Smooth muscle cell (in vitro differentiated cells): ENCODE measurements at regions not wholly inside any gene's neighbourhood (a gene's known extent, or its start where the extent isn't known, plus 50 kb on each side); places are given as distances from the start of the nearest gene placed in this dataset.

Experiments used
- DNase-seq: peaks from one replicate; lab custom pipeline; 2025; ENCODE audit not compliant: unreplicated experiment; lab: John Stamatoyannopoulos, UW
- H2AFZ ChIP-seq: fragments of 200-600 bp; sonication (generic); 2 replicates; pipeline ENCODE4 v1.6.0; 2016; ENCODE audit warnings: antibody characterized with exemption, low read depth, mild to moderate bottlenecking
- H3F3A ChIP-seq: fragments of 200-600 bp; sonication (generic); 2 replicates; pipeline ENCODE4 v1.6.0; 2017; ENCODE audit warnings: antibody characterized with exemption, low read depth
- H3K27ac ChIP-seq: fragments of 200-600 bp; sonication (generic); 2 replicates; pipeline ENCODE4 v1.5.1; 2016; ENCODE audit warnings: low read depth, mild to moderate bottlenecking
- H3K27me3 ChIP-seq: fragments of 200-600 bp; sonication (generic); 2 replicates; pipeline ENCODE4 v1.6.1; 2016; ENCODE audit warnings: low read depth, mild to moderate bottlenecking
- H3K36me3 ChIP-seq: fragments of 200-600 bp; sonication (generic); 2 replicates; pipeline ENCODE4 v1.5.1; 2016; ENCODE audit warnings: low read depth
- H3K4me1 ChIP-seq: fragments of 200-600 bp; sonication (generic); 2 replicates; pipeline ENCODE4 v1.5.1; 2016; ENCODE audit warnings: low read depth
- H3K4me2 ChIP-seq: fragments of 200-600 bp; sonication (generic); 2 replicates; pipeline ENCODE4 v1.6.0; 2016; ENCODE audit warnings: mild to moderate bottlenecking
- H3K4me3 ChIP-seq: fragments of 200-600 bp; sonication (generic); 2 replicates; pipeline ENCODE4 v1.5.1; 2016; ENCODE audit warnings: mild to moderate bottlenecking
- H3K79me2 ChIP-seq: fragments of 200-600 bp; sonication (generic); 2 replicates; pipeline ENCODE4 v1.6.0; 2016; ENCODE audit warnings: low read depth, mild to moderate bottlenecking
- H3K9ac ChIP-seq: fragments of 200-600 bp; sonication (generic); 2 replicates; pipeline ENCODE4 v1.6.0; 2016; ENCODE audit warnings: low read depth
- H3K9me3 ChIP-seq: fragments of 200-600 bp; sonication (generic); replicated peaks from 2 replicates; pipeline ENCODE4 v1.5.1; 2016; ENCODE audit warnings: low read depth
- H4K20me1 ChIP-seq: fragments of 200-600 bp; sonication (generic); 2 replicates; pipeline ENCODE4 v1.6.0; 2016; ENCODE audit warnings: low read depth
- CTCF ChIP-seq: fragments of 200-600 bp; sonication (generic); IDR thresholded peaks from 2 replicates; pipeline ENCODE4 v1.5.1; 2017; ENCODE audit warnings: borderline replicate concordance, mild to moderate bottlenecking, antibody characterized with exemption; ENCODE audit not compliant: insufficient read depth, poor library complexity, severe bottlenecking
- WGBS: methylation state at CpG from one replicate; pipeline ENCODE4 v1.1.7; 2016; ENCODE audit warnings: low lambda C conversion rate; 5-methylcytosine and 5-hydroxymethylcytosine counted together

DNA sequence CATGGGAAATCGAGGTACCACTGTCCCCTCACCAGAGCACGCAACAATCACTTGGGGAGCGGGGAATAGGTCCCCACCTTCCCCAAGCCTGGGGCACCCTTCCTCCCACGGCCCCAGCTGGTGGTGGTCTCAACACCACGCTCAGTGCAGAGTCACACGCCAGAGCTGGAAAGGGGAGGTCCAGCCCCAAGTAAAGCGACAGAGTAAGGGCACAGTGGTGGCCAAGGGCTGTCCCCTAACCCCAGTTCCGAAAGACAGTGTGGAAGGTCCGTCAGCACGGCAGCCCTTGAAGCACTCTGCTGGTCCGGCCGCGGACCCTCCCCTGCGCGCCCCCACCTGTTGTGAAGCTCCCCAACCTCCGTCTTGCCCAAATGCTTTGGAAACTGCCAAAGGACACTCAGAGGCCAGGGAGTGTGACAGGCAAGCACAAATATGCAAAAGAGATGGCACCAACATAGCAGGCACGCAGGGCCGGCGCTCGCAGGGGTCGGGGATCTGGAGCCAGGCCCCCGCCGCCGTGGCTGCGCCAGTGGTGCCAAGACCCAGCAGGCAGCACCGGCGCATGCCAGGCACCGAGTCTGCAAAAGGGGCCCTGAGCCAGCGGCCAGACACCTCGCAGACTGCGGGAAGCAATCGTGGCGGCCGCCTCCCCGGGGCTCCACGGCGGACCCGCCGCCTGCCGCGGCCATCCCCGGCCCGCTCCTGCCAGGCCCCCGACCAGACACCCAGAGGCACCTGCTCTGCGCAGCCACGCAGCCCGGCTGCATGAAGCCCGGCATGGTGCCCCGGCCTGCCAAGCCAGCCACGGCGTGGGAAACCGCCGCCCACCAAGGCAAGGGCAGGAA lies 51.6 kb upstream of the SRRM3 start:
- Histone ChIP-seq H3F3A (peaks cover 8% of the 10 kb centered on the region), H4K20me1 (no peaks in the 10 kb centered on the region), H3K4me1 (no peaks in the 10 kb centered on the region), H3K79me2 (no peaks in the 10 kb centered on the region), H3K4me3 (no peak overlapping the region), H3K9ac (no peak overlapping the region), H3K9me3 (no peaks in the 10 kb centered on the region), H3K27ac (no peak overlapping the region), H3K27me3 (no peaks in the 10 kb centered on the region), H3K4me2 (no peak overlapping the region), H3K36me3 (no peaks in the 10 kb centered on the region), H2AFZ (no peak overlapping the region)
- DNase-seq: no peak
- WGBS: 93% methylated on average over 48 of the region's 53 CpGs
- no peak for TF ChIP-seq CTCF
